Left cardiac atrium (tissue), 4 donors: ENCODE measurements at regions not wholly inside any gene's neighbourhood (a gene's known extent, or its start where the extent isn't known, plus 50 kb on each side); places are given as distances from the start of the nearest gene placed in this dataset.

Source experiments
- ATAC-seq, 2 donors: fragments of 200-7000 bp; cut with Tn5 transposase; one replicate each; pipeline ENCODE4 v1.9.1; 2020; ENCODE audit warnings: mild to moderate bottlenecking in 2 of 2, moderate library complexity in 2 of 2
- DNase-seq: peaks from one replicate; pipeline ENCODE4 v3.0.0-alpha.2; 2020
- intact Hi-C, 2 donors: fragments of 100-400 bp; cut with DNase I; formaldehyde crosslinking; loops; one replicate each; pipeline versions ENCODE4 v1.14.1 to v1.15.1; 2022 to 2023
- donor health status: DM: no; HTN: yes; CAD: no.
- donor health status: DM: no; HTN: yes; CAD: no; lungs with severe emphysema.
- donor health status: DM: yes; HTN: yes; CAD: no.
- donor health status: Dilated cardiomyopathy.

GRCh38 chr3:176522436-176522835 is 674.8 kb downstream of the TBL1XR1 start:
- intact Hi-C loops: loop anchor here in 1 of 2 donors (5.0 kb wide), 1 partner anchor 415 kb away; no protein-coding TSS in a partner anchor
- no peak for DNase-seq
- ATAC-seq: no peak

- ATAC-seq: no peak
- intact Hi-C loops: loop anchor here in 1 of 2 donors (5.0 kb wide), 1 partner anchor 416 kb away; no protein-coding TSS in a partner anchor
- DNase-seq: no peak
Measured at GRCh38 chr3:176521531-176522175, 675.6 kb downstream of the TBL1XR1 start.

GRCh38 chr3:176514297-176514696 is 683.0 kb downstream of the TBL1XR1 start:
- DNase-seq: no peak
- ATAC-seq: peak; percentile 51 to 59
- intact Hi-C loops: loop anchor here in 1 of 2 donors (5.0 kb wide), 1 partner anchor 148 kb away; no protein-coding TSS in a partner anchor

GRCh38 chr3:176513604-176514003 is 683.7 kb downstream of the TBL1XR1 start:
- DNase-seq: no peak
- ATAC-seq: no peak
- intact Hi-C loops: loop anchor here in 1 of 2 donors (5.0 kb wide), 1 partner anchor 149 kb away; no protein-coding TSS in a partner anchor

- DNase-seq: no peak
- ATAC-seq: no peak
- intact Hi-C loops: loop anchor here in 1 of 2 donors (5.0 kb wide), 1 partner anchor 150 kb away; no protein-coding TSS in a partner anchor
Measured at GRCh38 chr3:176512037-176512436, 685.2 kb downstream of the TBL1XR1 start.

GRCh38 chr3:176510097-176510496 is 687.2 kb downstream of the TBL1XR1 start:
- intact Hi-C loops: loop anchor here in 1 of 2 donors (5.0 kb wide), 1 partner anchor 152 kb away; no protein-coding TSS in a partner anchor
- ATAC-seq (no peak), DNase-seq (no peak)

- intact Hi-C loops: no loop called here
- DNase-seq (no peak), ATAC-seq (no peak)
Measured at GRCh38 chr3:176505878-176506621, 691.2 kb downstream of the TBL1XR1 start.

- ATAC-seq (no peak), DNase-seq (no peak)
- intact Hi-C loops: no loop called here
Measured at GRCh38 chr3:176491084-176491483, 706.2 kb downstream of the TBL1XR1 start.

- intact Hi-C loops: no loop called here
- ATAC-seq (no peak), DNase-seq (no peak)
Measured at GRCh38 chr3:176490357-176490756, 706.9 kb downstream of the TBL1XR1 start.

- intact Hi-C loops: no loop called here
- DNase-seq (no peak), ATAC-seq (no peak)
Measured at GRCh38 chr3:176479248-176479647, 718.0 kb downstream of the TBL1XR1 start.

- DNase-seq (no peak), ATAC-seq (no peak)
- intact Hi-C loops: no loop called here
Measured at GRCh38 chr3:176469694-176470205, 727.5 kb downstream of the TBL1XR1 start.

GRCh38 chr3:176463610-176464009 is 733.7 kb downstream of the TBL1XR1 start:
- DNase-seq: no peak
- ATAC-seq: no peak
- intact Hi-C loops: no loop called here

GRCh38 chr3:176447369-176447768 is 749.9 kb downstream of the TBL1XR1 start:
- intact Hi-C loops: no loop called here
- DNase-seq (no peak), ATAC-seq (no peak)

- ATAC-seq: no peak
- no peak for DNase-seq
- intact Hi-C loops: no loop called here
Measured at GRCh38 chr3:176442326-176442725, 755.0 kb downstream of the TBL1XR1 start.

- intact Hi-C loops: no loop called here
- DNase-seq (no peak), ATAC-seq (no peak)
Measured at GRCh38 chr3:176439729-176440128, 757.6 kb downstream of the TBL1XR1 start.

GRCh38 chr3:176431991-176432390 is 765.3 kb downstream of the TBL1XR1 start:
- ATAC-seq (no peak), DNase-seq (no peak)
- intact Hi-C loops: no loop called here

- no peak for DNase-seq
- no peak for ATAC-seq
- intact Hi-C loops: no loop called here
Measured at GRCh38 chr3:176431038-176431418, 766.3 kb downstream of the TBL1XR1 start.

- intact Hi-C loops: no loop called here
- ATAC-seq: peak in 1 of 2 donors; percentile 49
- DNase-seq: no peak
Measured at GRCh38 chr3:176430244-176431037, 766.8 kb downstream of the TBL1XR1 start.

GRCh38 chr3:176428552-176428951 is 768.7 kb downstream of the TBL1XR1 start:
- no peak for ATAC-seq
- DNase-seq: no peak
- intact Hi-C loops: no loop called here
